Activated B cell treated with CpG ODN at 0.5 μM for 24 hours (primary cell): ENCODE measurements at regions not wholly inside any gene's neighbourhood (a gene's known extent, or its start where the extent isn't known, plus 50 kb on each side); places are given as distances from the start of the nearest gene placed in this dataset.

Experiments
- ATAC-seq: fragments of 200-7000 bp; cut with Tn5 transposase; one replicate; pipeline ENCODE4 v1.10.0; 2021; ENCODE audit warnings: low read depth, mild to moderate bottlenecking, moderate library complexity
- CTCF ChIA-PET: fragments of 350-600 bp; sonication (Branson Sonifier 250); formaldehyde crosslinking; loops from one replicate; lab custom pipeline; 2021; ENCODE audit warnings: antibody characterized with exemption; lab: Charles Lee
- POLR2A ChIA-PET: fragments of 350-600 bp; sonication (Branson Sonifier 250); formaldehyde crosslinking; loops from one replicate; lab custom pipeline; 2021; ENCODE audit warnings: antibody characterized with exemption; lab: Charles Lee
- DNase-seq: peaks from one replicate; pipeline ENCODE4 v3.0.0; 2022
- H3K27ac Mint-ChIP-seq: one replicate; pipeline ENCODE4 v1.8.0; 2020; ENCODE audit warnings: mixed read lengths
- H3K27me3 Mint-ChIP-seq: one replicate; pipeline ENCODE4 v1.8.0; 2021; ENCODE audit warnings: mixed read lengths
- H3K36me3 Mint-ChIP-seq: one replicate; pipeline ENCODE4 v1.8.0; 2021; ENCODE audit warnings: low read depth, mixed read lengths
- H3K4me1 Mint-ChIP-seq: one replicate; pipeline ENCODE4 v1.8.0; 2021; ENCODE audit warnings: mixed read lengths
- H3K4me3 Mint-ChIP-seq: one replicate; pipeline ENCODE4 v1.8.0; 2020; ENCODE audit warnings: mild to moderate bottlenecking, mixed read lengths
- H3K9me3 Mint-ChIP-seq: one replicate; pipeline ENCODE4 v1.8.0; 2020; ENCODE audit warnings: mixed read lengths
- CTCF ChIP-seq: fragments of 200-600 bp; IDR thresholded peaks from one replicate; pipeline ENCODE4 v1.8.0; 2022; ENCODE audit warnings: antibody characterized with exemption, mild to moderate bottlenecking
- intact Hi-C: fragments of 100-400 bp; cut with micrococcal nuclease; formaldehyde crosslinking; loops from one replicate; pipeline ENCODE4 v1.15.1; 2024

- POLR2A ChIA-PET = no interaction called here
- intact Hi-C loops = no loop called here
- no peak overlapping the region for H3K27ac Mint-ChIP-seq
- peaks cover 3% of the 10 kb centered on the region for H3K9me3 Mint-ChIP-seq
- H3K27me3 Mint-ChIP-seq = no peaks in the 10 kb centered on the region
- CTCF ChIA-PET = no interaction called here
- no peaks in the 10 kb centered on the region for H3K36me3 Mint-ChIP-seq
- H3K4me1 Mint-ChIP-seq = no peaks in the 10 kb centered on the region
- ATAC-seq (no peak), DNase-seq (no peak)
- H3K4me3 Mint-ChIP-seq = no peak overlapping the region
- TF ChIP-seq CTCF = no peak
Measured at GRCh38 chr5:85108471-85108870, 723.8 kb upstream of the EDIL3 start.

DNA sequence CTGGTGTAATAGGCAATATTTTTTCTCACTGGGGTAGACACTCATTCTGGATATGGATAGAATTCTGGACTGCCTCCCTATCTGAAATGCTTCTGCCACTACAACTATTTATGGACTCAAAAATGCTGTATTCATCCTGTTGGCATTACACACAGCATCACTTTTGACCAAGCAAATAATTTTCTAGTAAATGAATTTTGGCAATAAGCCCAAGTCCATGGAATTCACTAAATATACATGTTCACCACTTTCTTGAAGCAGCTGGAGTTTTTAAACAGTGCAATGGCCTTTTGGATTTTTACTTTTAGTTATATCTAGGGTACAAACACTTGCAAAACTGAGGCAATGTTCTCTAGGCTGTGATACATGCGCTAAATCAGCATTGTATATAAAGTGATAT, 724.9 kb upstream of the EDIL3 start:
- Mint-ChIP-seq H3K9me3 (peaks cover 3% of the 10 kb centered on the region), H3K27me3 (no peaks in the 10 kb centered on the region), H3K4me3 (no peak overlapping the region), H3K27ac (no peak overlapping the region), H3K4me1 (no peaks in the 10 kb centered on the region), H3K36me3 (no peaks in the 10 kb centered on the region)
- ATAC-seq = no peak
- intact Hi-C loops = no loop called here
- DNase-seq = no peak
- ChIA-PET POLR2A (no interaction called here), CTCF (no interaction called here)
- TF ChIP-seq CTCF = no peak

GRCh38 chr5:85132269-85132668, 747.6 kb upstream of the EDIL3 start:
- no peak for TF ChIP-seq CTCF
- no peak overlapping the region for H3K27ac Mint-ChIP-seq
- no peaks in the 10 kb centered on the region for H3K27me3 Mint-ChIP-seq
- ChIA-PET POLR2A (no interaction called here), CTCF (no interaction called here)
- intact Hi-C loops = no loop called here
- no peaks in the 10 kb centered on the region for H3K36me3 Mint-ChIP-seq
- DNase-seq (no peak), ATAC-seq (no peak)
- peaks cover 10% of the 10 kb centered on the region for H3K9me3 Mint-ChIP-seq
- H3K4me1 Mint-ChIP-seq = no peaks in the 10 kb centered on the region
- H3K4me3 Mint-ChIP-seq = no peak overlapping the region

DNA sequence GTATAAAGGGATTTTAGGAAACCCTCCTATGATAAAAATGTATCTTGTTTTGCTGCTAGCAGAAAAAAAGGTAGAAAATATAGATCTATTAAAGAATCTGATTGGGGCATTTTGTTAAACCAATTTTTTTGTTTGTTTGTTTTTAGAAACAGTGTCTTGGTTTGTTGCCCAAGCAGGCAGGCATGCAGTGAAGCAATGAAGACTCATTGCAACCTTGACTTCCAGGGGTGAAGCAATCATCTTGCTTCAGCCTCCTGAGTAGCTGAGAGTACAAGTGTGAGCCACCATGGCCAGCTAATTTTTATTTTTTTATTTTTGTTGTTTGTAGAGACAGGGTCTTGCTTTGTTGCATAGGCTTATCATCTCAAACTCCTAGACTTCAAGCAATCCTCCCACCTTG, 755.8 kb upstream of the EDIL3 start:
- POLR2A ChIA-PET = no interaction called here
- TF ChIP-seq CTCF = no peak
- H3K9me3 Mint-ChIP-seq = peaks cover 7% of the 10 kb centered on the region
- H3K27me3 Mint-ChIP-seq = no peaks in the 10 kb centered on the region
- no peaks in the 10 kb centered on the region for H3K36me3 Mint-ChIP-seq
- ATAC-seq (no peak), DNase-seq (no peak)
- CTCF ChIA-PET = no interaction called here
- no peaks in the 10 kb centered on the region for H3K4me1 Mint-ChIP-seq
- H3K4me3 Mint-ChIP-seq = no peak overlapping the region
- intact Hi-C loops = no loop called here
- no peak overlapping the region for H3K27ac Mint-ChIP-seq

DNA sequence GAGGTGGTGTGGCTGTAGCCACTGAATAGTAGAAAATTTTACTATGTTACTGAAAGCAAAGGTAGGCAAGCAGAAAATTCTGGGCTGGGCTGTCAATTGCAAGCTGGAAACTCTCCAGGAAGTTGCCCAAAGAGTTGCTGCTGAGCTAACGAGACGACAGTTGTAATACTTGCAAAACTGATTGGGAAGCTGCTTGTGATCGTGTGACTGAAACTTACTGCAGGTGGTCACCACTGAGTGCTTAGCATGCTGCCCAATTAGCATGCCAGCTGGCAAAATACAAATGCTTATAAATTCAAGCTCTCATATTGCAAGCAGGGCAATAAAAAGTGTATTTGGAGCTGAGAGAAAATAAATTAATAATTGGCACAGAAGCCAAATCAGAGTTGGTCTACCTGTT, 758.5 kb upstream of the EDIL3 start:
- no peak for DNase-seq
- intact Hi-C loops = no loop called here
- no peaks in the 10 kb centered on the region for H3K27me3 Mint-ChIP-seq
- H3K36me3 Mint-ChIP-seq = no peaks in the 10 kb centered on the region
- H3K9me3 Mint-ChIP-seq = peaks cover 4% of the 10 kb centered on the region
- ChIA-PET POLR2A (no interaction called here), CTCF (no interaction called here)
- H3K4me1 Mint-ChIP-seq = no peaks in the 10 kb centered on the region
- H3K4me3 Mint-ChIP-seq = no peak overlapping the region
- ATAC-seq = no peak
- TF ChIP-seq CTCF = no peak
- H3K27ac Mint-ChIP-seq = no peak overlapping the region
